ENCODE measurements at regions not wholly inside any gene's neighbourhood (a gene's known extent, or its start where the extent isn't known, plus 50 kb on each side); places are given as distances from the start of the nearest gene placed in this dataset.

- intact Hi-C loops (cut with micrococcal nuclease; ENCODE audit: unreplicated experiment), result no loop called here
- DNase-seq, result no peak
- Mint-ChIP-seq H3K27ac (ENCODE audit: unreplicated experiment) (no peak overlapping the region), H3K4me3 (ENCODE audit: low read depth, unreplicated experiment) (no peak overlapping the region), H3K36me3 (ENCODE audit: insufficient read depth, unreplicated experiment) (no peaks in the 10 kb centered on the region), H3K4me1 (ENCODE audit: low read depth, unreplicated experiment) (no peaks in the 10 kb centered on the region), H3K27me3 (ENCODE audit: unreplicated experiment) (no peaks in the 10 kb centered on the region), H3K9me3 (ENCODE audit: low read depth, unreplicated experiment) (no peaks in the 10 kb centered on the region)
- TF ChIP-seq CTCF (IDR thresholded peaks at IDR 0.05; ENCODE audit: unreplicated experiment), result no peak
- no TSS peak for BruUV-seq (replicated peaks)
- CTCF ChIA-PET, result interaction anchor here (0.6 kb wide), 1 partner anchor 11 kb away, joined by 3 read pairs; no protein-coding TSS in a partner anchor
These were observed 50.3 kb upstream of the CABCOCO1 start for GRCh38 chr10:61612450-61612849.

GRCh38 chr10:61612009-61612408 is 50.7 kb upstream of the CABCOCO1 start:
- no peak for TF ChIP-seq CTCF (IDR thresholded peaks at IDR 0.05; ENCODE audit: unreplicated experiment)
- H3K36me3 Mint-ChIP-seq (ENCODE audit: insufficient read depth, unreplicated experiment), result no peaks in the 10 kb centered on the region
- H3K4me3 Mint-ChIP-seq (ENCODE audit: low read depth, unreplicated experiment), result no peak overlapping the region
- no peaks in the 10 kb centered on the region for H3K9me3 Mint-ChIP-seq (ENCODE audit: low read depth, unreplicated experiment)
- no peaks in the 10 kb centered on the region for H3K4me1 Mint-ChIP-seq (ENCODE audit: low read depth, unreplicated experiment)
- no peak overlapping the region for H3K27ac Mint-ChIP-seq (ENCODE audit: unreplicated experiment)
- intact Hi-C loops (cut with micrococcal nuclease; ENCODE audit: unreplicated experiment), result no loop called here
- no TSS peak for BruUV-seq (replicated peaks)
- CTCF ChIA-PET, result interaction anchor here (0.6 kb wide), 1 partner anchor 11 kb away, joined by 3 read pairs; no protein-coding TSS in a partner anchor
- no peaks in the 10 kb centered on the region for H3K27me3 Mint-ChIP-seq (ENCODE audit: unreplicated experiment)
- no peak for DNase-seq

- Mint-ChIP-seq H3K4me1 (ENCODE audit: low read depth, unreplicated experiment) (no peaks in the 10 kb centered on the region), H3K27me3 (ENCODE audit: unreplicated experiment) (no peaks in the 10 kb centered on the region), H3K27ac (ENCODE audit: unreplicated experiment) (no peak overlapping the region), H3K9me3 (ENCODE audit: low read depth, unreplicated experiment) (no peaks in the 10 kb centered on the region), H3K36me3 (ENCODE audit: insufficient read depth, unreplicated experiment) (no peaks in the 10 kb centered on the region), H3K4me3 (ENCODE audit: low read depth, unreplicated experiment) (no peak overlapping the region)
- DNase-seq, result no peak
- BruUV-seq (replicated peaks), result no TSS peak
- CTCF ChIA-PET, result no interaction called here
- intact Hi-C loops (cut with micrococcal nuclease; ENCODE audit: unreplicated experiment), result loop anchor here (5.0 to 10.0 kb wide), 2 partner anchors 123 to 225 kb away; no protein-coding TSS in a partner anchor
- no peak for TF ChIP-seq CTCF (IDR thresholded peaks at IDR 0.05; ENCODE audit: unreplicated experiment)
These were observed 53.0 kb upstream of the CABCOCO1 start for GRCh38 chr10:61609701-61610100.

- DNase-seq, result no peak
- no peak overlapping the region for H3K27ac Mint-ChIP-seq (ENCODE audit: unreplicated experiment)
- BruUV-seq (replicated peaks), result no TSS peak
- H3K36me3 Mint-ChIP-seq (ENCODE audit: insufficient read depth, unreplicated experiment), result no peaks in the 10 kb centered on the region
- H3K27me3 Mint-ChIP-seq (ENCODE audit: unreplicated experiment), result no peaks in the 10 kb centered on the region
- CTCF ChIA-PET, result no interaction called here
- intact Hi-C loops (cut with micrococcal nuclease; ENCODE audit: unreplicated experiment), result loop anchor here (5.0 to 10.0 kb wide), 2 partner anchors 124 to 226 kb away; no protein-coding TSS in a partner anchor
- no peaks in the 10 kb centered on the region for H3K4me1 Mint-ChIP-seq (ENCODE audit: low read depth, unreplicated experiment)
- H3K9me3 Mint-ChIP-seq (ENCODE audit: low read depth, unreplicated experiment), result no peaks in the 10 kb centered on the region
- TF ChIP-seq CTCF (IDR thresholded peaks at IDR 0.05; ENCODE audit: unreplicated experiment), result no peak
- no peak overlapping the region for H3K4me3 Mint-ChIP-seq (ENCODE audit: low read depth, unreplicated experiment)
These were observed 54.3 kb upstream of the CABCOCO1 start for GRCh38 chr10:61608255-61609033.
